K562 (cell line): ENCODE measurements at regions not wholly inside any gene's neighbourhood (a gene's known extent, or its start where the extent isn't known, plus 50 kb on each side); places are given as distances from the start of the nearest gene placed in this dataset.

Experiments
- ATAC-seq: fragments of 200-7000 bp; cut with Tn5 transposase; 3 replicates; pipeline ENCODE4 v1.9.1; 2020; ENCODE audit warnings: moderate library complexity
- BruUV-seq: library from RNA; stranded (reverse); fragments of 400-500 nt; replicated peaks from 2 replicates; lab custom pipeline; 2021; lab: Mats Ljungman, UMichigan
- CTCF ChIA-PET: fragments of 300-600 bp; formaldehyde crosslinking; extraction: SDS; loops from one replicate; lab custom pipeline; 2021; ENCODE audit warnings: low intra/inter-chr PET ratio; lab: Yijun Ruan, JAX
- POLR2A ChIA-PET: fragments of 300-600, 350-650 bp; sonication (Branson Sonifier 250); formaldehyde crosslinking; extraction: SDS; loops from one replicate; lab custom pipeline; 2021; ENCODE audit warnings: antibody characterized with exemption, inconsistent platforms; lab: Yijun Ruan, JAX
- DNase-seq, 4 experiments: peaks; one replicate each; pipeline versions ENCODE4 v3.0.0 to v3.0.0-alpha.2; 2011 to 2018; ENCODE audit warnings: low spot score in 3 of 4, mixed read lengths in 3 of 4; ENCODE audit errors: extremely low read depth in 1 of 4
- FAIRE-seq: peaks from 2 replicates; lab custom pipeline; 2011; peaks lifted over from hg19 to GRCh38; lab: Jason Lieb, UNC
- H2AFZ ChIP-seq: 2 replicates; pipeline ENCODE4 v1.6.0; 2011; ENCODE audit warnings: low read depth, low read length, control low read depth, inconsistent platforms
- H3K27ac ChIP-seq: fragments of 200-600 bp; 3 replicates; pipeline ENCODE4 v1.8.0; 2011; ENCODE audit warnings: low read depth, mild to moderate bottlenecking, control low read depth, inconsistent platforms, low read length, moderate library complexity, mixed read lengths; ENCODE audit errors: extremely low read depth
- H3K27me3 ChIP-seq, 2 experiments: fragments of 300-600 bp in 1 of 2; 2 replicates in 1 of 2; 3 replicates in 1 of 2; pipeline versions ENCODE4 v1.6.0 to v1.8.0; 2011; ENCODE audit warnings: inconsistent platforms in 2 of 2, low read length in 2 of 2, mild to moderate bottlenecking in 1 of 2, mixed read lengths in 1 of 2, moderate library complexity in 1 of 2; ENCODE audit not compliant: control insufficient read depth in 2 of 2, insufficient read depth in 2 of 2
- H3K36me3 ChIP-seq: fragments of 300-600 bp; 3 replicates; pipeline ENCODE4 v1.8.0; 2011; ENCODE audit warnings: mild to moderate bottlenecking, low read length, inconsistent platforms; ENCODE audit not compliant: control insufficient read depth, insufficient read depth
- H3K4me1 ChIP-seq, 2 experiments: fragments of 200-600 bp in 1 of 2; replicated peaks in 1 of 2; 2 replicates in 1 of 2; 3 replicates in 1 of 2; pipeline versions ENCODE4 v1.5.1 to v1.8.0; 2011; ENCODE audit warnings: inconsistent platforms in 2 of 2, low read length in 2 of 2, mild to moderate bottlenecking in 1 of 2, mixed read lengths in 1 of 2, moderate library complexity in 1 of 2; ENCODE audit not compliant: control insufficient read depth in 2 of 2, insufficient read depth in 2 of 2
- H3K4me2 ChIP-seq: 2 replicates; pipeline ENCODE4 v1.6.1; 2011; ENCODE audit warnings: low read length, control low read depth, inconsistent platforms, mixed read lengths; ENCODE audit not compliant: insufficient read depth
- H3K4me3 ChIP-seq: fragments of 200-600 bp; sonication (generic), shearing (Covaris generic); 2 replicates; pipeline ENCODE4 v1.5.1; 2016; ENCODE audit warnings: control low read depth, inconsistent platforms
- H3K79me2 ChIP-seq: fragments of 200-600 bp; 3 replicates; pipeline ENCODE4 v1.8.0; 2011; ENCODE audit warnings: low read length, inconsistent platforms; ENCODE audit not compliant: control insufficient read depth, insufficient read depth
- H3K9ac ChIP-seq, 2 experiments: 2 replicates each; pipeline versions ENCODE4 v1.6.0 to v1.6.1; 2011; ENCODE audit warnings: low read depth in 2 of 2, low read length in 2 of 2, control low read depth in 1 of 2, inconsistent platforms in 1 of 2, mild to moderate bottlenecking in 1 of 2, mixed read lengths in 1 of 2; ENCODE audit not compliant: insufficient read depth in 1 of 2
- H3K9me1 ChIP-seq: one replicate; pipeline ENCODE4 v1.6.0; 2011; ENCODE audit warnings: inconsistent platforms, mild to moderate bottlenecking, low read length, moderate library complexity; ENCODE audit not compliant: control insufficient read depth, insufficient read depth
- H3K9me3 ChIP-seq: replicated peaks from 2 replicates; pipeline ENCODE4 v1.5.1; 2011; ENCODE audit warnings: low read depth, low read length, inconsistent platforms; ENCODE audit not compliant: control insufficient read depth, insufficient read depth
- H4K20me1 ChIP-seq: replicated peaks from 2 replicates; pipeline ENCODE4 v1.6.1; 2011; ENCODE audit warnings: low read length, inconsistent platforms, mixed read lengths; ENCODE audit not compliant: control insufficient read depth, insufficient read depth
- SRSF3 ChIP-seq: fragments of 200-400 bp; formaldehyde crosslinking; IDR thresholded peaks from 2 replicates; pipeline ENCODE4 v1.6.1; 2016; ENCODE audit warnings: mild to moderate bottlenecking, low read length, moderate library complexity; ENCODE audit not compliant: insufficient read depth
- TBP ChIP-seq: optimal IDR thresholded peaks from 2 replicates; pipeline ENCODE3; 2011; ENCODE audit warnings: low read depth, low read length, improper control_type of control experiment
- ZNF134 ChIP-seq: fragments of 250-450 bp; sonication (Bioruptor Pico); conservative IDR thresholded peaks from 2 replicates; pipeline ENCODE4 v1.4.0; 2020
- ZNF140 ChIP-seq: fragments of 250-450 bp; sonication (Bioruptor Pico); IDR thresholded peaks from 2 replicates; pipeline ENCODE4 v1.8.0; 2021; ENCODE audit warnings: moderate library complexity, mild to moderate bottlenecking, inconsistent platforms
- ZNF232 ChIP-seq: sonication (generic); formaldehyde crosslinking; IDR thresholded peaks from 2 replicates; pipeline ENCODE4 v1.8.0; 2022; ENCODE audit warnings: mild to moderate bottlenecking, missing genetic modification reagents
- ZNF668 ChIP-seq: fragments of 250-450 bp; sonication (Bioruptor Pico); IDR thresholded peaks from 2 replicates; pipeline ENCODE4 v1.8.0; 2022; ENCODE audit warnings: mild to moderate bottlenecking, inconsistent platforms
- in situ Hi-C: fragments of 300-500 bp; cut with MboI; formaldehyde crosslinking; loops from 4 replicates; pipeline ENCODE4 v1.15.0; 2018; ENCODE audit warnings: inconsistent platforms, mixed read lengths
- intact Hi-C: fragments of 100-400 bp; cut with micrococcal nuclease; formaldehyde crosslinking; loops from 2 replicates; pipeline ENCODE4 v1.14.2; 2022
- TF ChIP-seq, protein P1 (sequence below): fragments of 450-650 bp; IDR thresholded peaks from 2 replicates; pipeline ENCODE4 v1.6.1; 2016; ENCODE audit warnings: antibody characterized with exemption
- TF ChIP-seq, protein P2 (sequence below): fragments of 450-650 bp; IDR thresholded peaks from 2 replicates; pipeline ENCODE4 v1.7.0; 2016; ENCODE audit warnings: borderline replicate concordance

DNA sequence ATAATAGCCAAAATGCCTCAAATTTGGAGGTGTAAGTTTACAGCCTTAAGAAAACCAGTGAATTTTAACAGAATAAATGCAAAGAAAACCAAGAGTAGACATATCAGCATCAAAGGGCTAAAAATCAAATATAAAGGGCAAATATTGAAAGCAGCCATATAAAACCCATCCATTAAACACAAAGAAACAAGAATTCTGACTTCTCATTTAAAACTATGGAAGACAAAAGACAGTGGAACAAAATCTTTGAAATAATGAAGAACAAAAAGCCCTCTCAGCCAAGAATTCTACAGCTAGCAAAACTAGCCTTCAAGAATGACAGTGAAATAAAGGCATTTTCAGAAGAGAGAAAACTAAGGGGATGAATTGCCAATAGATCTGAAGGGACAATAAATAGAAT lies 91.3 kb upstream of the FST start:
- BruUV-seq, result no TSS peak
- H3K27ac ChIP-seq, result no peak overlapping the region
- no peak overlapping the region for H3K9ac ChIP-seq
- no peaks in the 10 kb centered on the region for H3K79me2 ChIP-seq
- H3K9me1 ChIP-seq, result no peaks in the 10 kb centered on the region
- no peak overlapping the region for H3K4me3 ChIP-seq
- CTCF ChIA-PET, result no interaction called here
- H3K4me2 ChIP-seq, result no peak overlapping the region
- ATAC-seq, result no peak
- H3K4me1 ChIP-seq, result no peaks in the 10 kb centered on the region
- no peaks in the 10 kb centered on the region for H3K36me3 ChIP-seq
- no peak overlapping the region for H2AFZ ChIP-seq
- no peak for FAIRE-seq
- intact Hi-C loops, result no loop called here
- no peaks in the 10 kb centered on the region for H3K27me3 ChIP-seq
- in situ Hi-C loops, result no loop called here
- no peak for DNase-seq
- no peaks in the 10 kb centered on the region for H4K20me1 ChIP-seq
- no peaks in the 10 kb centered on the region for H3K9me3 ChIP-seq
- POLR2A ChIA-PET, result no interaction called here
- TF ChIP-seq ZNF668, result no peak
- TF ChIP-seq ZNF140 (CRISPR knock-in tag), result no peak
- no peak for TF ChIP-seq ZNF232 (CRISPR knock-in tag)
- TF ChIP-seq, protein P1, sequence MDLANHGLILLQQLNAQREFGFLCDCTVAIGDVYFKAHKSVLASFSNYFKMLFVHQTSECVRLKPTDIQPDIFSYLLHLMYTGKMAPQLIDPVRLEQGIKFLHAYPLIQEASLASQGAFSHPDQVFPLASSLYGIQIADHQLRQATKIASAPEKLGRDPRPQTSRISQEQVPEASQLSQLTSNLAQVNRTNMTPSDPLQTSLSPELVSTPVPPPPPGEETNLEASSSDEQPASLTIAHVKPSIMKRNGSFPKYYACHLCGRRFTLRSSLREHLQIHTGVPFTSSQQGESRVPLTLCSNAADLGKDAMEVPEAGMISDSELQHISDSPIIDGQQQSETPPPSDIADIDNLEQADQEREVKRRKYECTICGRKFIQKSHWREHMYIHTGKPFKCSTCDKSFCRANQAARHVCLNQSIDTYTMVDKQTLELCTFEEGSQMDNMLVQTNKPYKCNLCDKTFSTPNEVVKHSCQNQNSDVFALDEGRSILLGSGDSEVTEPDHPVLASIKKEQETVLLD, result no peak
- no peak for TF ChIP-seq ZNF134 (CRISPR knock-in tag)
- TF ChIP-seq, protein P2, sequence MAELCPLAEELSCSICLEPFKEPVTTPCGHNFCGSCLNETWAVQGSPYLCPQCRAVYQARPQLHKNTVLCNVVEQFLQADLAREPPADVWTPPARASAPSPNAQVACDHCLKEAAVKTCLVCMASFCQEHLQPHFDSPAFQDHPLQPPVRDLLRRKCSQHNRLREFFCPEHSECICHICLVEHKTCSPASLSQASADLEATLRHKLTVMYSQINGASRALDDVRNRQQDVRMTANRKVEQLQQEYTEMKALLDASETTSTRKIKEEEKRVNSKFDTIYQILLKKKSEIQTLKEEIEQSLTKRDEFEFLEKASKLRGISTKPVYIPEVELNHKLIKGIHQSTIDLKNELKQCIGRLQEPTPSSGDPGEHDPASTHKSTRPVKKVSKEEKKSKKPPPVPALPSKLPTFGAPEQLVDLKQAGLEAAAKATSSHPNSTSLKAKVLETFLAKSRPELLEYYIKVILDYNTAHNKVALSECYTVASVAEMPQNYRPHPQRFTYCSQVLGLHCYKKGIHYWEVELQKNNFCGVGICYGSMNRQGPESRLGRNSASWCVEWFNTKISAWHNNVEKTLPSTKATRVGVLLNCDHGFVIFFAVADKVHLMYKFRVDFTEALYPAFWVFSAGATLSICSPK, result no peak
- no peak for TF ChIP-seq TBP
- no peak for TF ChIP-seq SRSF3
